ENCODE measurements at regions not wholly inside any gene's neighbourhood (a gene's known extent, or its start where the extent isn't known, plus 50 kb on each side); places are given as distances from the start of the nearest gene placed in this dataset.
"Not testable (repeated sequence)": the region's sequence is repeated elsewhere in the genome, so short reads cannot be mapped to it uniquely, and the experiment has no call there.

DNA sequence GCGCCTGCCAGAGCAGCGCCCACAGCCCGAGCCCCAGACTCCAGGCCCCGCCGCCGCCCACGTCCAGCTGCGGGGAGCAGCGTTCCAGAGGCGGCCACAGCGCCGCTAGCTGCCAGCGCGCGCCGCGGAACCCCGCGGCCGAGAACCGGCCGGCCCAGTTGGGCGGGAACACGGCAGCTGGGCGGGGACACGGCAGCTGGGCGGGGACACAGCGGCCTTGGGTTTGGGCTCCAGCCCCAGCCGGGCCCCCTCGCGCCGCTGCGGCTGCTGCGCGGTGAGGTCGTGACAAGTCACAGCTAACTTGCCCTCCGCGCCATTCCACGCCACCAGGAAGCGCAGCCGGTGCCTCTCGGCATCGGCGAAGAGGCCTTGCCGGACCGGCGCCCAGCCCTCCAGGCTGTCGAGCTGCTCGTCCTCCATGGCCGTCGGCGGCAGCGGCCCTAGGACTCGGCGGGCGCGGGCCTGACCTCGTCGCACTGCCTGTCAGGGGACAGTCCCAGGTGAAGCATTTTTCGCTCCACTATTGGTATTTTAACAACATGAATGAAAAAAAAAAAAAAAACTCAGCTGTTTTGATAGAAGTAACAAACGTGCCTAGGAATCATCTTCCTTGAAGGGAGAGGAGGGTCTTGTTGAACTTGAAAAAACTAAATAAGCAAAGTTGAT is 56.6 kb upstream of the GOLGA8N start:
- peak in 2 of 4 donors; percentile 0 for DNase-seq (ENCODE audit: low read depth in 4 of 4, low spot score in 3 of 4)

DNA sequence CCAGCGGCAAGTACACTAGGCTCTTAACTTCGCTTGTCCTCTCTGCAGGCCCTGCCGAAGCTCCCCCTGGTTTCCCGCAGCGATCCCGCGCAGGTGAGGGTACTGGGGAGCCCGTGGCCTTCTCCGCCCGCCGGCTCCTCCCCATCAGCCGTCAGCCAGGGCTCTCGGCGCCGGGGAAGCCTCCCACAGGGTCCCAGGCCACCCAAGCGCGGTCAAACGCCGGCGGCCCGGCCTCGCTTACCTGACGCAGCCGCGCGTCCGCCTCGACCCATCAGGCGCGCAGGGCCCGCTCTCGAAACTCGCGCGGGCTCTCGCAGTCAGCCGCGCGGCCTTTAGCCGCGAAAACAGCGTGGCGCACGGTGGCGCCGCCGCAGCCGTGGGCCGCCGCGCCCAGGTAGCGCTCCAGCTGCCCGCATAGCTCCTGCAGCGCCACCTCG is 57.2 kb upstream of the GOLGA8N start:
- not testable (repeated sequence) for DNase-seq (ENCODE audit: low read depth in 4 of 4, low spot score in 3 of 4)

DNA sequence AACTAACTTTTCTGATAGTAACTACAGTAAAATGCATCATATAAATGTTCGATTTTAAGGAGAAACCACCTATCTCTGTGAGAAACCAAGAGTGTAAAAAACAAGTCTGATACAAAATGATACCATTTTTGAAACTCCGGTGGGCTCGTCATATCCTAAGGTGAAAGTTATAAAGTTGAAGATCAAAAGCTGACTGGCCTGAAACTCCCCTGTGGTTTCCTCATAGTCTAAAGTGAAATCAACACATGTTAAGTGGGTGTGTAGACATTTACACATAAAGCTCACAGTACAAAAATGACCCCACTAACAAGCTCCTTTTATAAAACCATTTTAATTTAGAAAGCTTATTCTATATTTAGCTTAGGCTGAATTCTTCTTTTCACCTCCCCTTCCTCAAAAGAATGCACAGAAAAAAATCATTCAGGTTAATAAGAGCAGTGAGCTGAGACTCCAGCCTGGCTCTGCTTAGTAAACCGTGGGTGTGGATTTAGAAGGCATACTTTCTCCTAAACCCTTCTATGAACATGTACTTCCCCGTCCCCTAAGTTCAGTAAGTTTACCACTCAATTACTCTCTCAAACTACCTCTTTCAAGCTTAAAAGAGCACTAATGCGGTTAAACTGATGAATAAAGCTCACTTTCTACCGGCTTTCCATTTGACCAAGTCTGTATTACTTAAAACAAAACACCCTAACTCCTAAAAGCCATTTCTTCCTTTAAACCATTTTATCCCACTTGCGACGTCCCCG is 57.9 kb upstream of the GOLGA8N start:
- DNase-seq (ENCODE audit: low read depth in 4 of 4, low spot score in 3 of 4) = not testable (repeated sequence)

DNA sequence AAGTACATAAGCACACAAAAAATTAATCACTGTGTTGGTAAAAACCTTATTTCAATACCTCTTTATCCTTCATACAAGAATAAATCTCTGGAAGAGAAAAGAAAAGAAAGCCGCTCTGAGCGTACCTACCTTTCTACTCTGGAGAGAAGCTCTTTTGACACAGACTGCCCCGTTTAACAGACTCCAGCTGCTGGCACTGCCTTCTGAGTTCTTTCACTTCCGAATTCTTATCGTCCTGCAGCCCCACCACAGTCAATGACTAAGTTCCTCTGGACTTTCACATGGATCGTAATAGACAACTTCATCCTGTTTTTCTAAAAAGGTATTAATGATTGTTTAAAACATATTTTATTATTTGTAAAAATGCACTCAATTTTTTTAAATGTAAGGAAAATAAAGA is 67.5 kb upstream of the GOLGA8O start:
- not testable (repeated sequence) for DNase-seq (ENCODE audit: low read depth in 4 of 4, low spot score in 3 of 4)

DNA sequence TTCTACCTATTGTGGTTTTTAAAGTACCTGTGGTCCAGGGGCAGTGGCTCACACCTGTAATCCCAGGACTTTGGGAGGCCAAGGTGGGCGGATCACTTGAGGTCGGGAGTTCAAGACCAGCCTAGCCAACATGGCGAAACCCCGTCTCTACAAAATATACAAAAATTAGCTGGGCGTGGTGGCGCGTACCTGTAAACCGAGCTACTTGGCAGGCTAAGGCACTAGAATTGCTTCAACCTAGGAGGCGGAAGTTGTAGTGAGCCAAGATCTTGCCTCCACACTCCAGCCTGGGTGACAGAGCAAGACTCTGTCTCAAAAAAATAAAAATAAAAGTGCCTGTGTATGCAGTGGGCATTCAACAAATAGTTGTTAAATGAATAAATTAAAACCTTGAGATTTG is 67.0 kb upstream of the GOLGA8O start:
- DNase-seq (ENCODE audit: low read depth in 4 of 4, low spot score in 3 of 4) = not testable (repeated sequence)

DNA sequence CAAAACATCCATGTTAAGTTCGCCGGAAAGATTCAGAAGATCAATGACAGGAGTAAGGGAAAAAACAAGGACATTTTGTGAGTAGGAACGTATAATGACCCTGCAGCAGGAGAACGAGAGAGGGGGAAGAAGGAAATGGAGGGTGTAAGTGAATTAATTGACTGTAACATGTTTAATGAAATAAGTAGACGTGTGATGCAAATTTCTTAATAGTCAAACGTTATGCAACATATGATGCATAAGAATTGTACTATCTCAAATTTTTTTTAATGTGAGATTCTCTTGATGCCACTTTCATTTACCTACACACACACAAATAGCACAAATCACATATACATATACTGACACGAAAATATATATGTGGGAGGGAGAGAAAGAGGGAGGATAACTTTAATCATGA is 63.5 kb upstream of the GOLGA8O start:
- not testable (repeated sequence) for DNase-seq (ENCODE audit: low read depth in 4 of 4, low spot score in 3 of 4)

DNA sequence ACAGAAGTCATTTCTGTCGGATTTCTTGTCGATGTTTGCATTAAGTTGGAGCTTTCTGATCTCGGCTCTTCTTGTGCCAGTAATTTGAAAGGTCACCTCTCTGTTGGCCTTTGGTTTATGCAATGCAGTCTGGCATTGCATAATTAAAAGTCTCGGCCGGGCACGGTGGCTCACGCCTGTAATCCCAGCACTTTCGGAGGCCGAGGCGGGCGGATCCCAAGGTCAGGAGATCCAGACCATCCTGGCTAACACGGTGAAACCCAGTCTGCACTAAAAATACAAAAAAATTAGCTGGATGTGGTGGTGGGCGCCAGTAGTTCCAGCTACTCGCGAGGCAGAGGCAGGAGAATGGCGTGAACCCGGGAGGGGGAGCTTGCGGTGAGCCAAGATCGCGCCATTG is 62.6 kb upstream of the GOLGA8O start:
- not testable (repeated sequence) for DNase-seq (ENCODE audit: low read depth in 4 of 4, low spot score in 3 of 4)

DNA sequence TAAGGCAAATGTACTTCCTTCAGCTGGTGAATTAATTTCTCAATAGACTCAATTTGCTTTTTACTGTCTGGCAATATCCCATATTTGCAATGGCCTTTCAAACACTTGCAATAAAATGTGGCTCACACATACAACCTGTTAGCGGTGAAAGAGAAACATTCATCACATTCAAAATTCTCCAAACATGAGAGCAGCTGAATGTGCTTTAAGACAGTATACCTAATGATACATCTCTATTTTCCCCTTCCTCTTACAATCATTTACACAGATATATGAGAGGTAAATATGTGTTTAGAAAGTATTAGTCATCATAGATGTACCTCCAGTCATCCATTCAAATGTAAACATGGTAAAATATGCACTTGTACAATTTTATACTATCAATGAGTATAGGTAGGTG is 61.5 kb upstream of the GOLGA8O start:
- not testable (repeated sequence) for DNase-seq (ENCODE audit: low read depth in 4 of 4, low spot score in 3 of 4)

DNA sequence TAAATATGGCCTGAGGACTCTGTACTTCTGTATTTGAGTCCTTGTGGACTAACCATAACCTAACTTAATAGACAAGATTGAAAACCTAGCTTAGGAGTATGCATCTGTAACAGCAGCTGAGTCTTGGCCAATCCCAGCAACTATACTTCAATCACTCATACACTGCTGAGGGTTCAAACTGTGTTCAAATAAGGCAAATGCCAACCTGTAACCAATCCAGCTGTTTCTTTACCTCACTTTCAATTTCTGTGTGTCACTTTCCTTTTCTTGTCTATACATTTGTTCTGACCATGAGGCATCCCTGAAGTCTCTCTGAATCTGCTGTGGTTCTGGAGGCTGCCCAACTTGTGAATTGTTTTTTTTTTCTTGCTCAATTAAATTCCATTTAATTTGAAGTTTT is 57.9 kb upstream of the GOLGA8O start:
- DNase-seq (ENCODE audit: low read depth in 4 of 4, low spot score in 3 of 4) = not testable (repeated sequence)

DNA sequence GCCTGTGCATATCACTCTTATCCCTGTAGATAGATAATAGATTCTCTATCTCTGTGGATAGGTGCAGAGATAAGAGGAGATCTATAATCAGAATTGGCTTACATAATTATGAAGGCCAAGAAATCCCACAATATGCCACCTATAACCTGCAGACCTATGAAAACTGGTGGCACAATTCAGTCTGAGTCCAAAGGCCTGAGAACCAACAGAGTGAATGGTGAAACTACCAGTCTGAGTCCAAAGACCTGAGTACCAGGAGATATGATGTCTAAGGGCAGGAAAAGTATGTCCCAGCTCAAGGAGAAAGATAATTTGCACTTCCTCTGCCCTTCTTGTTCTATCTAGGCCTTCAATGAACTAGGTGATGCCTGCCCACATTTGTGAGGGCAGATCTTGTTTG is 54.6 kb upstream of the GOLGA8O start:
- not testable (repeated sequence) for DNase-seq (ENCODE audit: low read depth in 4 of 4, low spot score in 3 of 4)

DNA sequence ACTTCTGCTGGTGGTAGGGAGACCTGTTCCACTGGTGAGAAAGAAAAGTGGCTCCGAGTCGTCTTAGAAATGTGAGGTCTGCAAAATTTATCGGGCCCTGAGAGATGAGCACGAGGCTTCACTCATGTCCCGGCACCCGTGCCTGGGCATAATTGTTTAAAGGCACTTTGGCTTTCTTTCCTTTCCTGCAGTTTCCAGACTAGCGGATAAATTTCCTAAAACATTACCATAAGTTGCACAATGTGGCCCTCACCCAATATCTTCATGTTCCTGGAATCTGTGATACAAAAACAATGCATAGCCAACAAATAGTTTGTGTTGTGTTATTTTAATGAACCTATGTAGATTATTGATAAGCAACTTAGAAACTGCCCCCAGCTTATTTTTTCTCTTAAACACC is 52.6 kb upstream of the GOLGA8O start:
- not testable (repeated sequence) for DNase-seq (ENCODE audit: low read depth in 4 of 4, low spot score in 3 of 4)

DNA sequence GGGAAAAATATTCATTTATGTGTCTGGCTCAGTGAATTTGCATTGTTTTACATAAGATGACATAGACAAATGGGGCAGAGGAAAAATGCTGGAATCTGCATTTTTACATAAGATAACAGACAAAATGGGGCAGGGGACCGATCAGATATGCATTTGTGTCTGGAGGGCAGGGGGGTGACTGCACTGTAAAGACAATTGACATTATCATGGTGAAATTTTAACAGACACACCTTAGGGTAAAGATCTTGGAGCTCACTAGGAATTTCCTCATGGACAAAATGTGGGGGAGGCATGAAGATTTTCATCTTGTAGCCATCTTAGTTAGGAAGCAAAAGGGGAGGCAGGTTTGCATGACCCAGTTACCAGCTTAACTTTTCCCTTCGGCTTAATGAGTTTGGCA is 51.4 kb upstream of the GOLGA8O start:
- not testable (repeated sequence) for DNase-seq (ENCODE audit: low read depth in 4 of 4, low spot score in 3 of 4)

DNA sequence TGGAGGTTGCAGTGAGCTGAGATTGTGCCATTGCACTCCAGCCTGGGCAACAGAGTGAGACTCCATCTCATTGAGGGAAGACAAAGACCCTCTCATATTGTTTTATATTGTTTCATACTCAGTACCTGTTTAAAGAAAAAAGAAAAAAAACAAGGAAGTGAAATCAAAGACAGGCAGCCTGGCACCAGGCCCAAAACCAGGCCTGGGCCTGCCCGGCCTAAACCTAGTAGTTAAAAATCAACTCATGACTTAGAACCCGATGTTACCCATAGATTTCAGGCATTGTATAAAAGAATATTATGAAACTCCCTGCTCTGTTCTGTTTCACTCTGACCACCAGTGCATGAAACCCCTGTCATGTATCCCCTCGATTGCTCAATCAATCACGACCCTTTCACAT is 50.2 kb upstream of the GOLGA8O start:
- DNase-seq (ENCODE audit: low read depth in 4 of 4, low spot score in 3 of 4) = not testable (repeated sequence)
